ENCODE measurements at regions not wholly inside any gene's neighbourhood (a gene's known extent, or its start where the extent isn't known, plus 50 kb on each side); places are given as distances from the start of the nearest gene placed in this dataset.

GRCh38 chr18:1805521-1805920 is 765.8 kb downstream of the METTL4 start:
- no peak for TF ChIP-seq CTCF (IDR thresholded peaks at IDR 0.05; ENCODE audit: extremely low read depth, low read depth, low read length)
- H3K79me2 ChIP-seq (ENCODE audit: insufficient read depth, low read length) = no peaks in the 10 kb centered on the region
- H4K20me1 ChIP-seq (ENCODE audit: insufficient read depth, low read length) = no peaks in the 10 kb centered on the region
- no peak overlapping the region for H3K27ac ChIP-seq (ENCODE audit: low read depth, low read length)
- no peak overlapping the region for H3K4me3 ChIP-seq (ENCODE audit: insufficient read depth, low read length)
- no peaks in the 10 kb centered on the region for H3K36me3 ChIP-seq (ENCODE audit: insufficient read depth, low read length)
- no peak overlapping the region for H2AFZ ChIP-seq (ENCODE audit: low read length)
- DNase-seq (ENCODE audit: insufficient read length, low spot score, missing footprints) = no peak
- no peaks in the 10 kb centered on the region for H3K4me1 ChIP-seq (ENCODE audit: insufficient read depth, low read length)
- no peaks in the 10 kb centered on the region for H3K9me3 ChIP-seq (ENCODE audit: low read depth, low read length)
- no peaks in the 10 kb centered on the region for H3K27me3 ChIP-seq (ENCODE audit: insufficient read depth, low read length)
- no peak overlapping the region for H3K4me2 ChIP-seq (ENCODE audit: insufficient read depth, low read length)

- Histone ChIP-seq H3K27ac (ENCODE audit: low read depth, low read length) (no peak overlapping the region), H3K4me2 (ENCODE audit: insufficient read depth, low read length) (no peak overlapping the region), H2AFZ (ENCODE audit: low read length) (no peak overlapping the region), H3K36me3 (ENCODE audit: insufficient read depth, low read length) (no peaks in the 10 kb centered on the region), H3K9me3 (ENCODE audit: low read depth, low read length) (no peaks in the 10 kb centered on the region), H3K79me2 (ENCODE audit: insufficient read depth, low read length) (no peaks in the 10 kb centered on the region), H3K27me3 (ENCODE audit: insufficient read depth, low read length) (no peaks in the 10 kb centered on the region), H3K4me1 (ENCODE audit: insufficient read depth, low read length) (no peaks in the 10 kb centered on the region), H4K20me1 (ENCODE audit: insufficient read depth, low read length) (no peaks in the 10 kb centered on the region), H3K4me3 (ENCODE audit: insufficient read depth, low read length) (no peak overlapping the region)
- TF ChIP-seq CTCF (IDR thresholded peaks at IDR 0.05; ENCODE audit: extremely low read depth, low read depth, low read length) = no peak
- DNase-seq (ENCODE audit: insufficient read length, low spot score, missing footprints) = no peak
Measured at GRCh38 chr18:1806884-1807615, 764.3 kb downstream of the METTL4 start.

- no peak overlapping the region for H3K4me3 ChIP-seq (ENCODE audit: insufficient read depth, low read length)
- H4K20me1 ChIP-seq (ENCODE audit: insufficient read depth, low read length) = no peaks in the 10 kb centered on the region
- TF ChIP-seq CTCF (IDR thresholded peaks at IDR 0.05; ENCODE audit: extremely low read depth, low read depth, low read length) = no peak
- H3K4me2 ChIP-seq (ENCODE audit: insufficient read depth, low read length) = no peak overlapping the region
- H3K79me2 ChIP-seq (ENCODE audit: insufficient read depth, low read length) = no peaks in the 10 kb centered on the region
- H3K4me1 ChIP-seq (ENCODE audit: insufficient read depth, low read length) = no peaks in the 10 kb centered on the region
- H3K9me3 ChIP-seq (ENCODE audit: low read depth, low read length) = no peaks in the 10 kb centered on the region
- H3K27ac ChIP-seq (ENCODE audit: low read depth, low read length) = no peak overlapping the region
- H2AFZ ChIP-seq (ENCODE audit: low read length) = no peak overlapping the region
- H3K36me3 ChIP-seq (ENCODE audit: insufficient read depth, low read length) = no peaks in the 10 kb centered on the region
- DNase-seq (ENCODE audit: insufficient read length, low spot score, missing footprints) = no peak
- no peaks in the 10 kb centered on the region for H3K27me3 ChIP-seq (ENCODE audit: insufficient read depth, low read length)
Measured at GRCh38 chr18:1811282-1811681, 760.0 kb downstream of the METTL4 start.

GRCh38 chr18:1825296-1825695 is 746.0 kb downstream of the METTL4 start:
- Histone ChIP-seq H3K79me2 (ENCODE audit: insufficient read depth, low read length) (no peaks in the 10 kb centered on the region), H4K20me1 (ENCODE audit: insufficient read depth, low read length) (no peaks in the 10 kb centered on the region), H3K36me3 (ENCODE audit: insufficient read depth, low read length) (no peaks in the 10 kb centered on the region), H3K9me3 (ENCODE audit: low read depth, low read length) (no peaks in the 10 kb centered on the region), H3K27me3 (ENCODE audit: insufficient read depth, low read length) (no peaks in the 10 kb centered on the region), H2AFZ (ENCODE audit: low read length) (no peak overlapping the region), H3K4me2 (ENCODE audit: insufficient read depth, low read length) (no peak overlapping the region), H3K4me3 (ENCODE audit: insufficient read depth, low read length) (no peak overlapping the region), H3K4me1 (ENCODE audit: insufficient read depth, low read length) (no peaks in the 10 kb centered on the region), H3K27ac (ENCODE audit: low read depth, low read length) (no peak overlapping the region)
- no peak for TF ChIP-seq CTCF (IDR thresholded peaks at IDR 0.05; ENCODE audit: extremely low read depth, low read depth, low read length)
- no peak for DNase-seq (ENCODE audit: insufficient read length, low spot score, missing footprints)

All from osteoblast (primary cell).